ENCODE measurements at regions not wholly inside any gene's neighbourhood (a gene's known extent, or its start where the extent isn't known, plus 50 kb on each side); places are given as distances from the start of the nearest gene placed in this dataset.

DNA sequence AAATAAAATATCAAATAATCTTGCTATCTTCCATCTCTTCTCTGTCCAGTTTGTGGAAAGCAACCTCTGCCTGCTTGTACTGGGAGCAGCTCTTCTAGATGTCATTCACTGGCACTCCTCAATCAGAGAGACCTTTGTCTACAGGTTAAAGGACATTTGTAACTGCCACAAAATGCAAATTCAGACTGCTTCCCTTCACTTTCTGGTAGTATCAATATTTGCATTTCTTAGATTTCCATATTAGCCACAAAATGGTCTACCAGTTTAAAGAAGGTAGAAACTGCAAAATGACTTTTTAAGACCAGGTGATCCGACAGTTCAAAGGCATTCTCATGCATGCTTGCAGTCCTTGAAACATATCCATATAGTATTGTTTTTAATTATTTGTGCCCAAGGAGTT is 51.7 kb upstream of the RCN1 start:
- 68 to 72% methylated on average over 1 of the region's 1 CpG for WGBS, 2 donors
- Histone ChIP-seq H3K4me3 (no peak overlapping the region), H3K27ac (no peak overlapping the region), H3K4me1 (no peaks in the 10 kb centered on the region), H3K36me3 (no peaks in the 10 kb centered on the region), H3K9me3 (no peaks in the 10 kb centered on the region), H3K27me3 (peaks cover 0 to 7% (median 0%) of the 10 kb centered on the region in 4 donors)
- TF ChIP-seq POLR2A (IDR thresholded peaks at IDR 0.05) (no peak), CTCF (IDR thresholded peaks at IDR 0.05) (no peak)
- DNase-seq = no peak
- intact Hi-C loops (cut with DNase I) = no loop called here

GRCh38 chr11:32034680-32035079 is 56.2 kb upstream of the RCN1 start:
- no peaks in the 10 kb centered on the region for H3K4me1 ChIP-seq
- intact Hi-C loops (cut with DNase I) = no loop called here
- no peaks in the 10 kb centered on the region for H3K9me3 ChIP-seq
- WGBS, 2 donors = 38 to 74% methylated on average over 2 of the region's 2 CpGs
- no peaks in the 10 kb centered on the region for H3K27me3 ChIP-seq
- no peaks in the 10 kb centered on the region for H3K36me3 ChIP-seq
- H3K4me3 ChIP-seq = no peak overlapping the region
- no peak overlapping the region for H3K27ac ChIP-seq
- no peak for TF ChIP-seq POLR2A (IDR thresholded peaks at IDR 0.05)
- TF ChIP-seq CTCF (IDR thresholded peaks at IDR 0.05) = no peak
- DNase-seq = no peak

GRCh38 chr11:32034149-32034548 is 56.7 kb upstream of the RCN1 start:
- WGBS, 2 donors = 85 to 94% methylated on average over 1 of the region's 1 CpG
- no peak for TF ChIP-seq CTCF (IDR thresholded peaks at IDR 0.05)
- no peak for TF ChIP-seq POLR2A (IDR thresholded peaks at IDR 0.05)
- H3K36me3 ChIP-seq = no peaks in the 10 kb centered on the region
- H3K27me3 ChIP-seq = no peaks in the 10 kb centered on the region
- DNase-seq = no peak
- no peaks in the 10 kb centered on the region for H3K4me1 ChIP-seq
- no peak overlapping the region for H3K4me3 ChIP-seq
- H3K27ac ChIP-seq = no peak overlapping the region
- intact Hi-C loops (cut with DNase I) = no loop called here
- H3K9me3 ChIP-seq = no peaks in the 10 kb centered on the region

DNA sequence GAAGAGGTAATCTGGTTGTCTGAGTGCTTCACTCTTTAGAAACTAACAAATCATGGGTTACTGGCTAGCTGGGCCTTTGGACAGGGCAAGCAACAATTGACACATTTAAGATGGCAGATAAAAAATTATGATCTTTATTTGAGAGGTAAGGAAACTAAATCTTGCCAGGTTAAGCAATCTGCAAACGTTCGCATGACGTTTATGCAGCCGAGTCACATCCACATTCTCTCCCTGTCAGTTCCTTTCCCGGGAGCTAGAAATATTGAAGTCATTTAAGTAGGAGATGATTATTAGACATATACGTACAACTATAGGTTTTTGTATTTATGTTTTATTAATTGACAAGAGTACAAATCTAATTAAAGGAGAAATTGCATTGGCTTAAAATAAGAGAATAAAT is 57.4 kb upstream of the RCN1 start:
- Histone ChIP-seq H3K36me3 (no peaks in the 10 kb centered on the region), H3K27ac (no peak overlapping the region), H3K27me3 (no peaks in the 10 kb centered on the region), H3K4me1 (no peaks in the 10 kb centered on the region), H3K9me3 (no peaks in the 10 kb centered on the region), H3K4me3 (no peak overlapping the region)
- WGBS, 2 donors = 74 to 75% methylated on average over 6 of the region's 6 CpGs
- intact Hi-C loops (cut with DNase I) = no loop called here
- TF ChIP-seq CTCF (IDR thresholded peaks at IDR 0.05) (no peak), POLR2A (IDR thresholded peaks at IDR 0.05) (no peak)
- no peak for DNase-seq

- no peak overlapping the region for H3K4me3 ChIP-seq
- H3K27me3 ChIP-seq = no peaks in the 10 kb centered on the region
- H3K9me3 ChIP-seq = no peaks in the 10 kb centered on the region
- H3K4me1 ChIP-seq = no peaks in the 10 kb centered on the region
- 29 to 63% methylated on average over 2 of the region's 2 CpGs for WGBS, 2 donors
- no peaks in the 10 kb centered on the region for H3K36me3 ChIP-seq
- no peak for DNase-seq
- intact Hi-C loops (cut with DNase I) = no loop called here
- no peak overlapping the region for H3K27ac ChIP-seq
- no peak for TF ChIP-seq CTCF (IDR thresholded peaks at IDR 0.05)
- no peak for TF ChIP-seq POLR2A (IDR thresholded peaks at IDR 0.05)
Observed at GRCh38 chr11:32033067-32033466, 57.8 kb upstream of the RCN1 start.
